ENCODE measurements at regions not wholly inside any gene's neighbourhood (a gene's known extent, or its start where the extent isn't known, plus 50 kb on each side); places are given as distances from the start of the nearest gene placed in this dataset.
A peak's percentile ranks its signal among the peaks of the same experiment; 100 is the strongest.

- no peak for DNase-seq (ENCODE audit: low spot score)
Observed at GRCh38 chr15:79373113-79373512, 59.0 kb upstream of the MINAR1 start.

- DNase-seq (ENCODE audit: low spot score), result no peak
Observed at GRCh38 chr15:79373728-79374127, 58.4 kb upstream of the MINAR1 start.

GRCh38 chr15:79376383-79376782 is 55.8 kb upstream of the MINAR1 start:
- no peak for DNase-seq (ENCODE audit: low spot score)

GRCh38 chr15:79378394-79379109 is 53.6 kb upstream of the MINAR1 start:
- no peak for DNase-seq (ENCODE audit: low spot score)

- peak; percentile 79 for DNase-seq (ENCODE audit: low spot score)
Observed at GRCh38 chr15:79380755-79381497, 51.2 kb upstream of the MINAR1 start.

GRCh38 chr15:79381593-79381992 is 50.5 kb upstream of the MINAR1 start:
- no peak for DNase-seq (ENCODE audit: low spot score)

Measured in mucosa of gallbladder (tissue), 1 donor.